ENCODE measurements at regions not wholly inside any gene's neighbourhood (a gene's known extent, or its start where the extent isn't known, plus 50 kb on each side); places are given as distances from the start of the nearest gene placed in this dataset.

DNA sequence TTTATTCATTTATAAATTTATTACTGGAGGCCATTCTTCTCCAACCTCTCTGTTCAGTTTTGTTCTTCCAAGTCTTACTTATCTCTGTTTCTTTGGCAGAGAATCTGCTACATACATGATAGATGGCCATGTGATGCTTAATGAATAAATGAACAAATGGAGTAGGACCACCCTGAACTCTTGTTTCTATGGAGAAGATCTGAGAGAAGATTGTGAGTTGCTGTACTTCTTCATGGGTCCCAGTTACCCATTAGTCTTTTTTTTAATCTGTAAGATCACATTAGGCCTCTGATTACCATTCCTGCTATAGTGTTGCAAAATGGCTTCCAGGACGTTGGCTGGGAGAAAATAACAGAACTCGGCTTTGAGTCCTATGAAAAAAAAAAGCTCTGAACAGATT lies 191.9 kb upstream of the SYNPR start:
- Mint-ChIP-seq H3K27ac (no peak overlapping the region), H3K4me3 (no peak overlapping the region), H3K27me3 (ENCODE audit: low read depth) (no peaks in the 10 kb centered on the region; the same call in 1 of the 2 replicates), H3K36me3 (peaks cover 10% of the 10 kb centered on the region), H3K4me1 (peaks cover 29% of the 10 kb centered on the region), H3K9me3 (peaks cover 18% of the 10 kb centered on the region)
- TF ChIP-seq GTF2I (CRISPR knock-in tag; conservative IDR thresholded peaks at IDR 0.05) (no peak), NFE2L1 (CRISPR knock-in tag; IDR thresholded peaks at IDR 0.05) (no peak)
- ATAC-seq (no peak), DNase-seq (ENCODE audit: low spot score) (no peak)
- POLR2A ChIA-PET: no interaction called here
- CTCF ChIA-PET: no interaction called here

DNA sequence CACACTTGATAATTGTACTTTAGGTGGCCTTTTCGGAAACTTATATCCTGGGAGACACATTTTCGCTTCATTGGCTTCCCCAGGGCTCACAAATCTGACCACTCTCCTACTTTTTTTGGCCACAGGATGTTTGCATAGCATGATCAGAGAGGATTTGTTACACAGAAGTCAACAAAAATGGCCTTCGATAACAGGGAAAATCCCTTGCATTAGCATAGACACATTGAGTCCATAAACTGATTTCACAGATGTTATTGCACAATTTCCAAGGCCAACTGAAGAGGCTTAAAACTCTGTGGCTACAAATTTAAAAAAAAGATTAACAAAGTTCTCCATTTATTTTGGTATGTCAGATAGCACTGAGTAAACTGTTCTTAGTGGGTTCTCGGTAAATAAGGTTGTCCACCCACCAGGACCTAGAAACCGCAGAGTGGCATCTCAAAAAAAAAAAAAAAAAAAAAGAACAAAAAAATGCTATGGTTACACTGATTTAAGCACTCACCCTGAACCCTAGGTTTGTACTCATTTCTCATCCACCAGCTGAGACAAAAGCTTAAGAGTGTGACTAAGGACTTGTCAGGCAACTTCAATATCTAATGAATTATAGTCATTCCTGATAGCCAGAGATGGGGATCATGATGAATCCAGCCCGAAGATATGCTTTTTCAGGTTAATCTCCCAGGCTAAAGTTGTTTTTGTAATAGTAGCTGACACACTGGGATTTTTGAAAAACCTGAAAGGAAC lies 188.9 kb upstream of the SYNPR start:
- H3K4me3 Mint-ChIP-seq: no peak overlapping the region

More for the DNA sequence above, 188.9 kb upstream of the SYNPR start:
- Mint-ChIP-seq H3K9me3 (no peaks in the 10 kb centered on the region), H3K27me3 (ENCODE audit: low read depth) (no peaks in the 10 kb centered on the region), H3K27ac (peak overlapping the region; percentile 78; the same call in 1 of the 2 replicates), H3K4me1 (peaks cover 46% of the 10 kb centered on the region), H3K36me3 (no peaks in the 10 kb centered on the region)
- POLR2A ChIA-PET: no interaction called here
- ATAC-seq (no peak), DNase-seq (ENCODE audit: low spot score) (no peak)
- CTCF ChIA-PET: interaction anchor here (1.4 kb wide), 1 partner anchor 16 kb away, joined by 3 read pairs; no protein-coding TSS in a partner anchor
- TF ChIP-seq FOXJ3 (CRISPR knock-in tag; IDR thresholded peaks at IDR 0.05; ENCODE audit: borderline replicate concordance) (no peak), MYBL2 (CRISPR knock-in tag; IDR thresholded peaks at IDR 0.05) (no peak), HMGA2 (CRISPR knock-in tag; IDR thresholded peaks at IDR 0.05) (no peak), ESRRA (CRISPR knock-in tag; IDR thresholded peaks at IDR 0.05; ENCODE audit: borderline replicate concordance) (no peak), NR1H2 (CRISPR knock-in tag; IDR thresholded peaks at IDR 0.05) (no peak), ZBTB21 (CRISPR knock-in tag; IDR thresholded peaks at IDR 0.05; ENCODE audit: borderline replicate concordance) (no peak), NFATC4 (CRISPR knock-in tag; IDR thresholded peaks at IDR 0.05) (no peak), ZNF138 (CRISPR knock-in tag; conservative IDR thresholded peaks at IDR 0.05) (no peak), GTF2I (CRISPR knock-in tag; conservative IDR thresholded peaks at IDR 0.05) (no peak), OVOL2 (CRISPR knock-in tag; IDR thresholded peaks at IDR 0.05; ENCODE audit: borderline replicate concordance) (no peak)
- TF ChIP-seq, protein P1, sequence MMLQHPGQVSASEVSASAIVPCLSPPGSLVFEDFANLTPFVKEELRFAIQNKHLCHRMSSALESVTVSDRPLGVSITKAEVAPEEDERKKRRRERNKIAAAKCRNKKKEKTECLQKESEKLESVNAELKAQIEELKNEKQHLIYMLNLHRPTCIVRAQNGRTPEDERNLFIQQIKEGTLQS (CRISPR knock-in tag; conservative IDR thresholded peaks at IDR 0.05): no peak
- TF ChIP-seq, protein P2, sequence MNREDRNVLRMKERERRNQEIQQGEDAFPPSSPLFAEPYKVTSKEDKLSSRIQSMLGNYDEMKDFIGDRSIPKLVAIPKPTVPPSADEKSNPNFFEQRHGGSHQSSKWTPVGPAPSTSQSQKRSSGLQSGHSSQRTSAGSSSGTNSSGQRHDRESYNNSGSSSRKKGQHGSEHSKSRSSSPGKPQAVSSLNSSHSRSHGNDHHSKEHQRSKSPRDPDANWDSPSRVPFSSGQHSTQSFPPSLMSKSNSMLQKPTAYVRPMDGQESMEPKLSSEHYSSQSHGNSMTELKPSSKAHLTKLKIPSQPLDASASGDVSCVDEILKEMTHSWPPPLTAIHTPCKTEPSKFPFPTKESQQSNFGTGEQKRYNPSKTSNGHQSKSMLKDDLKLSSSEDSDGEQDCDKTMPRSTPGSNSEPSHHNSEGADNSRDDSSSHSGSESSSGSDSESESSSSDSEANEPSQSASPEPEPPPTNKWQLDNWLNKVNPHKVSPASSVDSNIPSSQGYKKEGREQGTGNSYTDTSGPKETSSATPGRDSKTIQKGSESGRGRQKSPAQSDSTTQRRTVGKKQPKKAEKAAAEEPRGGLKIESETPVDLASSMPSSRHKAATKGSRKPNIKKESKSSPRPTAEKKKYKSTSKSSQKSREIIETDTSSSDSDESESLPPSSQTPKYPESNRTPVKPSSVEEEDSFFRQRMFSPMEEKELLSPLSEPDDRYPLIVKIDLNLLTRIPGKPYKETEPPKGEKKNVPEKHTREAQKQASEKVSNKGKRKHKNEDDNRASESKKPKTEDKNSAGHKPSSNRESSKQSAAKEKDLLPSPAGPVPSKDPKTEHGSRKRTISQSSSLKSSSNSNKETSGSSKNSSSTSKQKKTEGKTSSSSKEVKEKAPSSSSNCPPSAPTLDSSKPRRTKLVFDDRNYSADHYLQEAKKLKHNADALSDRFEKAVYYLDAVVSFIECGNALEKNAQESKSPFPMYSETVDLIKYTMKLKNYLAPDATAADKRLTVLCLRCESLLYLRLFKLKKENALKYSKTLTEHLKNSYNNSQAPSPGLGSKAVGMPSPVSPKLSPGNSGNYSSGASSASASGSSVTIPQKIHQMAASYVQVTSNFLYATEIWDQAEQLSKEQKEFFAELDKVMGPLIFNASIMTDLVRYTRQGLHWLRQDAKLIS (CRISPR knock-in tag; IDR thresholded peaks at IDR 0.05; ENCODE audit: borderline replicate concordance): no peak
- TF ChIP-seq, protein P3, sequence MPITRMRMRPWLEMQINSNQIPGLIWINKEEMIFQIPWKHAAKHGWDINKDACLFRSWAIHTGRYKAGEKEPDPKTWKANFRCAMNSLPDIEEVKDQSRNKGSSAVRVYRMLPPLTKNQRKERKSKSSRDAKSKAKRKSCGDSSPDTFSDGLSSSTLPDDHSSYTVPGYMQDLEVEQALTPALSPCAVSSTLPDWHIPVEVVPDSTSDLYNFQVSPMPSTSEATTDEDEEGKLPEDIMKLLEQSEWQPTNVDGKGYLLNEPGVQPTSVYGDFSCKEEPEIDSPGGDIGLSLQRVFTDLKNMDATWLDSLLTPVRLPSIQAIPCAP (CRISPR knock-in tag; IDR thresholded peaks at IDR 0.05): no peak
- TF ChIP-seq, protein P4, sequence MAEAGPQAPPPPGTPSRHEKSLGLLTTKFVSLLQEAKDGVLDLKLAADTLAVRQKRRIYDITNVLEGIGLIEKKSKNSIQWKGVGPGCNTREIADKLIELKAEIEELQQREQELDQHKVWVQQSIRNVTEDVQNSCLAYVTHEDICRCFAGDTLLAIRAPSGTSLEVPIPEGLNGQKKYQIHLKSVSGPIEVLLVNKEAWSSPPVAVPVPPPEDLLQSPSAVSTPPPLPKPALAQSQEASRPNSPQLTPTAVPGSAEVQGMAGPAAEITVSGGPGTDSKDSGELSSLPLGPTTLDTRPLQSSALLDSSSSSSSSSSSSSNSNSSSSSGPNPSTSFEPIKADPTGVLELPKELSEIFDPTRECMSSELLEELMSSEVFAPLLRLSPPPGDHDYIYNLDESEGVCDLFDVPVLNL (CRISPR knock-in tag; IDR thresholded peaks at IDR 0.05; ENCODE audit: borderline replicate concordance, low read depth): no peak
- TF ChIP-seq, protein P5, sequence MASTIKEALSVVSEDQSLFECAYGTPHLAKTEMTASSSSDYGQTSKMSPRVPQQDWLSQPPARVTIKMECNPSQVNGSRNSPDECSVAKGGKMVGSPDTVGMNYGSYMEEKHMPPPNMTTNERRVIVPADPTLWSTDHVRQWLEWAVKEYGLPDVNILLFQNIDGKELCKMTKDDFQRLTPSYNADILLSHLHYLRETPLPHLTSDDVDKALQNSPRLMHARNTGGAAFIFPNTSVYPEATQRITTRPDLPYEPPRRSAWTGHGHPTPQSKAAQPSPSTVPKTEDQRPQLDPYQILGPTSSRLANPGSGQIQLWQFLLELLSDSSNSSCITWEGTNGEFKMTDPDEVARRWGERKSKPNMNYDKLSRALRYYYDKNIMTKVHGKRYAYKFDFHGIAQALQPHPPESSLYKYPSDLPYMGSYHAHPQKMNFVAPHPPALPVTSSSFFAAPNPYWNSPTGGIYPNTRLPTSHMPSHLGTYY (CRISPR knock-in tag; IDR thresholded peaks at IDR 0.05): no peak
- TF ChIP-seq, protein P6, sequence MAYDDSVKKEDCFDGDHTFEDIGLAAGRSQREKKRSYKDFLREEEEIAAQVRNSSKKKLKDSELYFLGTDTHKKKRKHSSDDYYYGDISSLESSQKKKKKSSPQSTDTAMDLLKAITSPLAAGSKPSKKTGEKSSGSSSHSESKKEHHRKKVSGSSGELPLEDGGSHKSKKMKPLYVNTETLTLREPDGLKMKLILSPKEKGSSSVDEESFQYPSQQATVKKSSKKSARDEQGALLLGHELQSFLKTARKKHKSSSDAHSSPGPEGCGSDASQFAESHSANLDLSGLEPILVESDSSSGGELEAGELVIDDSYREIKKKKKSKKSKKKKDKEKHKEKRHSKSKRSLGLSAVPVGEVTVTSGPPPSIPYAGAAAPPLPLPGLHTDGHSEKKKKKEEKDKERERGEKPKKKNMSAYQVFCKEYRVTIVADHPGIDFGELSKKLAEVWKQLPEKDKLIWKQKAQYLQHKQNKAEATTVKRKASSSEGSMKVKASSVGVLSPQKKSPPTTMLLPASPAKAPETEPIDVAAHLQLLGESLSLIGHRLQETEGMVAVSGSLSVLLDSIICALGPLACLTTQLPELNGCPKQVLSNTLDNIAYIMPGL (CRISPR knock-in tag; IDR thresholded peaks at IDR 0.05): no peak
